MM.1S (cell line): ENCODE measurements at regions not wholly inside any gene's neighbourhood (a gene's known extent, or its start where the extent isn't known, plus 50 kb on each side); places are given as distances from the start of the nearest gene placed in this dataset.
"Not testable (repeated sequence)": the region's sequence is repeated elsewhere in the genome, so short reads cannot be mapped to it uniquely, and the experiment has no call there.

Source experiments
- DNase-seq: peaks from one replicate; pipeline ENCODE4 v3.0.0-alpha.2; 2015
- H2AFZ ChIP-seq: fragments of 300-600 bp; sonication (generic); 2 replicates; pipeline ENCODE4 v1.6.0; 2016; ENCODE audit warnings: antibody characterized with exemption, low read length
- H3F3A ChIP-seq: fragments of 300-600 bp; sonication (generic); 2 replicates; pipeline ENCODE4 v1.6.1; 2016; ENCODE audit warnings: mild to moderate bottlenecking, antibody characterized with exemption, low read length, moderate library complexity, mixed read lengths; ENCODE audit not compliant: insufficient read depth
- H3K27ac ChIP-seq: fragments of 300-600 bp; sonication (generic); 2 replicates; pipeline ENCODE4 v1.5.1; 2016; ENCODE audit warnings: mild to moderate bottlenecking, low read length
- H3K27me3 ChIP-seq: fragments of 300-600 bp; sonication (generic); replicated peaks from 2 replicates; pipeline ENCODE4 v1.6.0; 2016; ENCODE audit warnings: low read length; ENCODE audit not compliant: insufficient read depth
- H3K36me3 ChIP-seq: fragments of 300-600 bp; sonication (generic); replicated peaks from 2 replicates; pipeline ENCODE4 v1.6.1; 2016; ENCODE audit warnings: mild to moderate bottlenecking, low read length, mixed read lengths; ENCODE audit not compliant: insufficient read depth
- H3K4me1 ChIP-seq: fragments of 300-600 bp; sonication (generic); 2 replicates; pipeline ENCODE4 v1.6.1; 2016; ENCODE audit warnings: low read length, mixed read lengths
- H3K4me2 ChIP-seq: fragments of 300-600 bp; sonication (generic); 2 replicates; pipeline ENCODE4 v1.6.0; 2016; ENCODE audit warnings: low read depth, low read length
- H3K4me3 ChIP-seq: fragments of 300-600 bp; sonication (generic); 2 replicates; pipeline ENCODE4 v1.5.1; 2016; ENCODE audit warnings: low read length, mixed read lengths
- H3K79me2 ChIP-seq: fragments of 300-600 bp; sonication (generic); 2 replicates; pipeline ENCODE4 v1.6.1; 2016; ENCODE audit warnings: mixed run types, low read length, mixed read lengths
- H3K9ac ChIP-seq: fragments of 300-600 bp; sonication (generic); 2 replicates; pipeline ENCODE4 v1.6.1; 2016; ENCODE audit warnings: low read length, mixed read lengths
- H3K9me2 ChIP-seq: fragments of 300-600 bp; sonication (generic); replicated peaks from 2 replicates; pipeline ENCODE4 v1.6.1; 2016; ENCODE audit warnings: mild to moderate bottlenecking, low read length, mixed read lengths; ENCODE audit not compliant: insufficient read depth
- H3K9me3 ChIP-seq: fragments of 300-600 bp; sonication (generic); replicated peaks from 2 replicates; pipeline ENCODE4 v1.6.1; 2016; ENCODE audit warnings: mild to moderate bottlenecking, low read length, mixed read lengths; ENCODE audit not compliant: insufficient read depth
- H4K20me1 ChIP-seq: fragments of 300-600 bp; sonication (generic); 2 replicates; pipeline ENCODE4 v1.6.1; 2016; ENCODE audit warnings: mild to moderate bottlenecking, low read length, moderate library complexity, mixed read lengths; ENCODE audit not compliant: insufficient read depth
- CTCF ChIP-seq: fragments of 300-600 bp; sonication (generic); IDR thresholded peaks from 2 replicates; pipeline ENCODE4 v1.5.1; 2016; ENCODE audit warnings: antibody characterized with exemption, low read length, mixed read lengths
- EZH2 ChIP-seq: fragments of 300-600 bp; sonication (generic); optimal IDR thresholded peaks from 2 replicates; pipeline ENCODE3; 2017; ENCODE audit warnings: low read depth, mild to moderate bottlenecking, antibody characterized with exemption, low read length, mixed read lengths
- EZH2phosphoT487 ChIP-seq: fragments of 300-600 bp; sonication (generic); IDR thresholded peaks from 2 replicates; pipeline ENCODE4 v1.6.1; 2018; ENCODE audit warnings: antibody characterized with exemption, low read length

GRCh38 chr22:12597778-12598177 lies 2930.2 kb upstream of the OR11H1 start:
- not testable (repeated sequence) for H3K4me2 ChIP-seq, H3K9ac ChIP-seq, H3K4me1 ChIP-seq, H3K9me3 ChIP-seq, H3K36me3 ChIP-seq, H2AFZ ChIP-seq, H3K4me3 ChIP-seq, H3F3A ChIP-seq, H3K27ac ChIP-seq, DNase-seq, H3K27me3 ChIP-seq, H3K9me2 ChIP-seq, H3K79me2 ChIP-seq, H4K20me1 ChIP-seq

DNA sequence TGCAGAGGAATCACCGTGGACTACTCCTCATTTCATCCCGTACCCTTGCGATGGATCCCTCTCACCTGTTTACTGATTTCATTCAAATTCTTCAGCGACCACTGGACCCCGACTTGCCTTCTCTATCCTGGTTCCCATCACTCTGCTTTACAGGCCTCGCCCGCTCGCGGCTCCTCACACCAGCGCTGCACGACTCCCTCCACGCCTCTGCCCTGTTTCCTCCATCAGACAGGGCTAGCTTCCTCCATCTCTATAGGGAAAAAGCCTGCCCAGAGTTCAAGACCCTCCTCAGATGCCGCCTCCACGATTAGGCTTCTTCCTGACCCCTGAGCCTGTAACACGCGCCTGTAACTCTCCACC lies 2926.5 kb upstream of the OR11H1 start:
- not testable (repeated sequence) for H3K4me3 ChIP-seq, DNase-seq, H2AFZ ChIP-seq, H3K9ac ChIP-seq, H3F3A ChIP-seq, H3K36me3 ChIP-seq, H3K27ac ChIP-seq, H4K20me1 ChIP-seq, H3K9me3 ChIP-seq, H3K27me3 ChIP-seq, H3K9me2 ChIP-seq, H3K4me2 ChIP-seq, H3K79me2 ChIP-seq, H3K4me1 ChIP-seq

DNA sequence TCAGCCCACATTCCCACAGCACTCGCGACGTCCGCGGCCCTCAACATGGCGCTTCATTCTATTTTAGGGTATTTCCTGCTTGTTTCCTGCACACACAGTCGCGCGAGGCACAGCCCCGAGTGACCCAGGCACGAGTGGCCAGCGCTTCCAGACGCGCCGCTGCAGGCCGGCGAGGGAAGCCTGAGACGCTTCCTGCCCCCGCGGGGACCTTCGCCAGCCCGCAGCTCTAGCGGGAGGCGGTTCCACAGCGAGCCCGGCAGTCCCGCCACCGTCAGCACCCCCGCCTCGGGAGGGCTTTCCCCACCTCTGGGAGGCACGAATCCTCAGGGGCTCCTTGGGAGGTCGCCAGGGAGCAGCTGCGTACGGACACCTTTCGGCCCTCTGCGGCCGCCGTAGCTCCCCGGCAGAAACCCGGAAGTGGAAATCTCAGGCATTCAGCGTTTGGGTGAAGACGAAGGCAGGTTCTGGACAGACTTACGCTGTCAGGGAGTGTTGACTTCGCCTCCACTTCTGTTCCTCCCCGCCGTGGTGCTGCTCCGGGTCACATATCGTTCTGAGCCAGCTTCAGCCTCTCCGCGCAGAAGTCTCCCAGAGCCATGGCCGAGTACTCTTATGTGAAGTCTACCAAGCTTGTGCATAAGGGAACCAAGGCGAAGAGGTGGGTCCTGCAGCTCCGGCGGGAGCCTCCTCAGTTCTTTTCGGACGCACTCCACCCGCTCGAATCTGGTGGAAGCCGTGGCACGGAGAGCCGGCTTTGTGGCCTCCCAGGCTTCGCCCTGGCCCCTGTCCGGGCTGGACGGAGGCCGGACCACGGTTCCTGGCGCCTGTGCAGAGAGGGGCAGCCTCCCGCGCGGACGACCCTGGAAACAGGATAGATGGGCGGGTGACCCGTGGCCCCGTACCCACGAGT lies 2925.9 kb upstream of the OR11H1 start:
- no peak overlapping the region for H3K4me3 ChIP-seq
- no peaks in the 10 kb centered on the region for H3K27me3 ChIP-seq
- no peaks in the 10 kb centered on the region for H3F3A ChIP-seq
- no peak overlapping the region for H3K4me2 ChIP-seq
- H3K4me1 ChIP-seq, result no peaks in the 10 kb centered on the region
- H3K9ac ChIP-seq, result no peak overlapping the region
- H3K36me3 ChIP-seq, result no peaks in the 10 kb centered on the region
- H3K79me2 ChIP-seq, result no peaks in the 10 kb centered on the region
- H3K9me3 ChIP-seq, result 0 out of 2 replicates have a peak, but pooled peaks cover 3% of the 10 kb centered on the region
- no peak overlapping the region for H3K27ac ChIP-seq
- no peaks in the 10 kb centered on the region for H4K20me1 ChIP-seq
- TF ChIP-seq CTCF (no peak), EZH2phosphoT487 (no peak), EZH2 (no peak)
- H3K9me2 ChIP-seq, result no peaks in the 10 kb centered on the region
- DNase-seq, result no peak
- no peak overlapping the region for H2AFZ ChIP-seq

- not testable (repeated sequence) for H3K9ac ChIP-seq, H3K4me1 ChIP-seq, H4K20me1 ChIP-seq, H3K9me2 ChIP-seq, H3K36me3 ChIP-seq, H3F3A ChIP-seq, H3K27me3 ChIP-seq, H3K9me3 ChIP-seq, H3K27ac ChIP-seq, H2AFZ ChIP-seq, DNase-seq, H3K4me3 ChIP-seq, H3K79me2 ChIP-seq
- H3K4me2 ChIP-seq, result peak overlapping the region; percentile 11; the same call in 1 of the 2 replicates
These were observed 2924.6 kb upstream of the OR11H1 start for GRCh38 chr22:12603399-12603798.

GRCh38 chr22:12603833-12604232 lies 2924.2 kb upstream of the OR11H1 start:
- H4K20me1 ChIP-seq, H3K4me3 ChIP-seq, H3K4me2 ChIP-seq, H3K36me3 ChIP-seq, DNase-seq, H3F3A ChIP-seq, H3K4me1 ChIP-seq, H3K9ac ChIP-seq, H3K27me3 ChIP-seq, H3K79me2 ChIP-seq, H3K9me2 ChIP-seq, H2AFZ ChIP-seq, H3K9me3 ChIP-seq, H3K27ac ChIP-seq: not testable (repeated sequence)

- H3K79me2 ChIP-seq, H3K4me2 ChIP-seq, H3K4me1 ChIP-seq, H2AFZ ChIP-seq, H3K4me3 ChIP-seq, H3K27ac ChIP-seq, H3F3A ChIP-seq, H3K36me3 ChIP-seq, H3K9me3 ChIP-seq, H3K9me2 ChIP-seq, DNase-seq, H3K27me3 ChIP-seq, H3K9ac ChIP-seq, H4K20me1 ChIP-seq: not testable (repeated sequence)
These were observed 2919.5 kb upstream of the OR11H1 start for GRCh38 chr22:12608454-12608853.
